H9 (cell line): ENCODE measurements at regions not wholly inside any gene's neighbourhood (a gene's known extent, or its start where the extent isn't known, plus 50 kb on each side); places are given as distances from the start of the nearest gene placed in this dataset.

Source experiments
- DNase-seq: peaks from one replicate; pipeline ENCODE4 v3.0.0-alpha.2; 2017
- H2AFZ ChIP-seq: one replicate; pipeline ENCODE4 v1.6.1; 2013; ENCODE audit warnings: mild to moderate bottlenecking, low read length, control low read depth, moderate library complexity
- H2AK5ac ChIP-seq: 2 replicates; pipeline ENCODE4 v1.6.1; 2013; ENCODE audit warnings: low read length, control low read depth, mixed read lengths; ENCODE audit not compliant: insufficient read length
- H2BK120ac ChIP-seq: one replicate; pipeline ENCODE4 v1.6.1; 2013; ENCODE audit warnings: low read depth, mild to moderate bottlenecking, low read length, control low read depth, inconsistent platforms; ENCODE audit not compliant: poor library complexity, severe bottlenecking
- H2BK12ac ChIP-seq: 2 replicates; pipeline ENCODE4 v1.6.1; 2013; ENCODE audit warnings: low read length, control low read depth, mixed read lengths, low read depth; ENCODE audit not compliant: insufficient read length
- H2BK15ac ChIP-seq: 2 replicates; pipeline ENCODE4 v1.6.1; 2013; ENCODE audit warnings: low read depth, low read length, control low read depth
- H2BK20ac ChIP-seq: one replicate; pipeline ENCODE4 v1.6.1; 2013; ENCODE audit warnings: low read depth, mild to moderate bottlenecking, low read length, control low read depth, inconsistent platforms; ENCODE audit not compliant: poor library complexity, severe bottlenecking
- H2BK5ac ChIP-seq: 2 replicates; pipeline ENCODE4 v1.6.1; 2013; ENCODE audit warnings: low read length, control low read depth, mixed read lengths; ENCODE audit not compliant: insufficient read length
- H3K14ac ChIP-seq: 2 replicates; pipeline ENCODE4 v1.6.1; 2013; ENCODE audit warnings: low read length, control low read depth; ENCODE audit not compliant: insufficient read depth
- H3K18ac ChIP-seq: 2 replicates; pipeline ENCODE4 v1.6.1; 2013; ENCODE audit warnings: low read depth, mild to moderate bottlenecking, mixed read lengths, low read length, control low read depth; ENCODE audit not compliant: insufficient read length
- H3K23ac ChIP-seq: 2 replicates; pipeline ENCODE4 v1.6.1; 2013; ENCODE audit warnings: low read length, control low read depth, mixed read lengths, low read depth; ENCODE audit not compliant: insufficient read length
- H3K23me2 ChIP-seq: 2 replicates; pipeline ENCODE4 v1.6.1; 2013; ENCODE audit warnings: low read depth, mild to moderate bottlenecking, mixed read lengths, low read length, control low read depth; ENCODE audit not compliant: insufficient read length, poor library complexity, severe bottlenecking
- H3K27ac ChIP-seq: 2 replicates; pipeline ENCODE4 v1.5.1; 2013; ENCODE audit warnings: low read length, control low read depth, mixed read lengths, low read depth; ENCODE audit not compliant: insufficient read length
- H3K27me3 ChIP-seq: 2 replicates; pipeline ENCODE4 v1.6.1; 2013; ENCODE audit warnings: low read length, control low read depth, inconsistent platforms; ENCODE audit not compliant: insufficient read depth
- H3K4ac ChIP-seq: 2 replicates; pipeline ENCODE4 v1.6.1; 2013; ENCODE audit warnings: low read depth, mild to moderate bottlenecking, control low read depth, inconsistent platforms, low read length, moderate library complexity
- H3K4me1 ChIP-seq: 2 replicates; pipeline ENCODE4 v1.6.1; 2013; ENCODE audit warnings: low read length, control low read depth, inconsistent platforms; ENCODE audit not compliant: insufficient read depth
- H3K4me2 ChIP-seq: 2 replicates; pipeline ENCODE4 v1.6.1; 2013; ENCODE audit warnings: low read length, control low read depth, mixed read lengths; ENCODE audit not compliant: insufficient read length, insufficient read depth
- H3K56ac ChIP-seq: 2 replicates; pipeline ENCODE4 v1.6.1; 2013; ENCODE audit warnings: low read depth, mild to moderate bottlenecking, mixed read lengths, low read length, control low read depth; ENCODE audit not compliant: insufficient read length
- H3K79me1 ChIP-seq: 2 replicates; pipeline ENCODE4 v1.6.1; 2013; ENCODE audit warnings: low read depth, mild to moderate bottlenecking, moderate library complexity, low read length, control low read depth, inconsistent platforms; ENCODE audit not compliant: insufficient read depth, poor library complexity, severe bottlenecking
- H3K79me2 ChIP-seq: 2 replicates; pipeline ENCODE4 v1.6.1; 2013; ENCODE audit warnings: low read length, control low read depth, inconsistent platforms; ENCODE audit not compliant: insufficient read depth
- H3K9ac ChIP-seq: 2 replicates; pipeline ENCODE4 v1.6.1; 2013; ENCODE audit warnings: low read length, control low read depth, mixed read lengths; ENCODE audit not compliant: insufficient read length; ENCODE audit errors: extremely low read depth
- H3K9me3 ChIP-seq: one replicate; pipeline ENCODE4 v1.6.1; 2013; ENCODE audit warnings: low read depth, low read length, inconsistent platforms; ENCODE audit not compliant: control insufficient read depth
- H3T11ph ChIP-seq: one replicate; pipeline ENCODE4 v1.6.1; 2013; ENCODE audit warnings: mild to moderate bottlenecking, low read length, control low read depth, inconsistent platforms
- H4K20me1 ChIP-seq: one replicate; pipeline ENCODE4 v1.6.1; 2013; ENCODE audit not compliant: control insufficient read depth, insufficient read length, insufficient read depth
- H4K5ac ChIP-seq: 2 replicates; pipeline ENCODE4 v1.6.1; 2013; ENCODE audit warnings: low read depth, mild to moderate bottlenecking, mixed read lengths, low read length, control low read depth; ENCODE audit not compliant: insufficient read length
- H4K8ac ChIP-seq: replicated peaks from 2 replicates; pipeline ENCODE4 v1.6.1; 2013; ENCODE audit warnings: low read length, control low read depth, mixed read lengths, low read depth; ENCODE audit not compliant: insufficient read length
- H4K91ac ChIP-seq: 2 replicates; pipeline ENCODE4 v1.6.1; 2013; ENCODE audit warnings: low read depth, mild to moderate bottlenecking, moderate library complexity, mixed read lengths, low read length, control low read depth; ENCODE audit not compliant: insufficient read length
- H3K27ac Mint-ChIP-seq, 3 experiments: 2 replicates in 2 of 3; 3 replicates in 1 of 3; pipeline ENCODE4 v1.8.0; 2020 to 2021; ENCODE audit warnings: mixed read lengths in 3 of 3, mild to moderate bottlenecking in 1 of 3, moderate library complexity in 1 of 3
- H3K27me3 Mint-ChIP-seq: 2 replicates; pipeline ENCODE4 v1.8.0; 2021; ENCODE audit warnings: low read depth, mild to moderate bottlenecking, moderate library complexity, mixed read lengths
- H3K36me3 Mint-ChIP-seq, 3 experiments: 2 replicates in 2 of 3; 3 replicates in 1 of 3; pipeline ENCODE4 v1.8.0; 2020 to 2021; ENCODE audit warnings: low read depth in 3 of 3, mixed read lengths in 3 of 3; ENCODE audit not compliant: insufficient read depth in 1 of 3
- H3K4me1 Mint-ChIP-seq, 2 experiments: 2 replicates each; pipeline ENCODE4 v1.8.0; 2020; ENCODE audit warnings: mixed read lengths in 2 of 2
- H3K4me3 Mint-ChIP-seq, 2 experiments: 2 replicates in 1 of 2; 3 replicates in 1 of 2; pipeline ENCODE4 v1.8.0; 2020 to 2021; ENCODE audit warnings: mild to moderate bottlenecking in 2 of 2, mixed read lengths in 2 of 2, moderate library complexity in 1 of 2
- H3K9me3 Mint-ChIP-seq, 2 experiments: 2 replicates in 1 of 2; 3 replicates in 1 of 2; pipeline ENCODE4 v1.8.0; 2020; ENCODE audit warnings: mild to moderate bottlenecking in 2 of 2, mixed read lengths in 2 of 2, moderate library complexity in 1 of 2
- WGBS: extraction: QIAGEN DNeasy Blood & Tissue Kit; methylation state at CpG from one replicate; pipeline ENCODE4 v1.1.7; 2013; ENCODE audit warnings: missing lambda C conversion rate, low lambda C conversion rate, mixed read lengths; ENCODE audit not compliant: insufficient read length; ENCODE audit errors: extremely low coverage; 5-methylcytosine and 5-hydroxymethylcytosine counted together
- TF ChIP-seq, protein P1 (sequence below): fragments of 200-600 bp; sonication (generic); conservative IDR thresholded peaks from 3 replicates; pipeline ENCODE4 v1.8.0; 2021; ENCODE audit warnings: antibody characterized with exemption, mild to moderate bottlenecking

DNA sequence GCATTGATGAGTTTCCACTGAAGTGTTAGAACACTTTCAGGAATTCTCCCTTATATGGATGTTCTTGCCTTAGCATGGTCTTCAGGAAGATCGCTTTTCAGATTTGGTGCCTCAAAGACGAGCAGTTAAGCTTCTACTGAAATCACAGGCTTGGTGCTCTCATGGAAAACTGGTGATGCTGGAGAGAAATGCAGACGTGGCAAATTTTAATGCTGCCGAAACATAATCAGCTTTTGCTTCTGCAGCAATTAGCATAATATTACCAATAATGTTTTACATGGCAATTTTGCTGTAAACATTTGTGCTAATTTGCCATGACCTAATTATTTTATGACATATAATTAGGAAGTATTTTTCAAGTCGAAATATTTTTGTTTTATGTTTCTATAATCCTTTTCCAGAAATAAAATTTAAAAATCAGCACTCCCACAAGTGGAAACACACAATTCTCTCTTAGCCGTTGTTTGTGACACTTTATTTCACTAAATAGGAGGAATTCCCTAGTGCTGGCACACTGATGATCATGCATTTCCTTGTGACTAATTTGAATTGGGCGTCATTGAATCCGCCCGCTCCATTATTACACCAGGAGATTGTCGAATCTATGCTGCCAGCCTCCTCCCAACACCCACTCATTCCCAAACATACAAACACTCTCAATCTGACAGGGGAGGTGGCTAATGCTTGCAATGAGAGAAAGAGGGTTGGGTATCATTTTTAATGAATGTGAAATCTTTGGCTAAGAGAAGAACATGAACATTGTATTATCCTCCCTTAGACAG is 506.8 kb upstream of the PPP2R3A start:
- WGBS: no CpG with 5 or more reads among the region's 10 CpGs
- Histone ChIP-seq H2BK12ac (no peak overlapping the region), H3K27me3 (no peaks in the 10 kb centered on the region), H3K18ac (no peak overlapping the region), H3T11ph (no peak overlapping the region), H3K9me3 (no peaks in the 10 kb centered on the region), H2BK5ac (no peak overlapping the region), H3K79me1 (no peaks in the 10 kb centered on the region), H4K20me1 (no peaks in the 10 kb centered on the region), H4K91ac (no peak overlapping the region), H3K23me2 (no peaks in the 10 kb centered on the region), H2BK20ac (no peak overlapping the region), H3K23ac (no peak overlapping the region), H3K4me2 (no peak overlapping the region), H2BK120ac (no peak overlapping the region), H4K8ac (no peak overlapping the region), H3K27ac (no peak overlapping the region), H2BK15ac (no peak overlapping the region), H3K14ac (no peak overlapping the region), H2AK5ac (no peak overlapping the region), H3K4me1 (no peaks in the 10 kb centered on the region), H2AFZ (no peak overlapping the region), H3K79me2 (no peaks in the 10 kb centered on the region), H3K9ac (no peak overlapping the region), H4K5ac (no peak overlapping the region), H3K56ac (no peak overlapping the region), H3K4ac (no peak overlapping the region)
- H3K27ac Mint-ChIP-seq: no peak overlapping the region
- TF ChIP-seq, protein P1, sequence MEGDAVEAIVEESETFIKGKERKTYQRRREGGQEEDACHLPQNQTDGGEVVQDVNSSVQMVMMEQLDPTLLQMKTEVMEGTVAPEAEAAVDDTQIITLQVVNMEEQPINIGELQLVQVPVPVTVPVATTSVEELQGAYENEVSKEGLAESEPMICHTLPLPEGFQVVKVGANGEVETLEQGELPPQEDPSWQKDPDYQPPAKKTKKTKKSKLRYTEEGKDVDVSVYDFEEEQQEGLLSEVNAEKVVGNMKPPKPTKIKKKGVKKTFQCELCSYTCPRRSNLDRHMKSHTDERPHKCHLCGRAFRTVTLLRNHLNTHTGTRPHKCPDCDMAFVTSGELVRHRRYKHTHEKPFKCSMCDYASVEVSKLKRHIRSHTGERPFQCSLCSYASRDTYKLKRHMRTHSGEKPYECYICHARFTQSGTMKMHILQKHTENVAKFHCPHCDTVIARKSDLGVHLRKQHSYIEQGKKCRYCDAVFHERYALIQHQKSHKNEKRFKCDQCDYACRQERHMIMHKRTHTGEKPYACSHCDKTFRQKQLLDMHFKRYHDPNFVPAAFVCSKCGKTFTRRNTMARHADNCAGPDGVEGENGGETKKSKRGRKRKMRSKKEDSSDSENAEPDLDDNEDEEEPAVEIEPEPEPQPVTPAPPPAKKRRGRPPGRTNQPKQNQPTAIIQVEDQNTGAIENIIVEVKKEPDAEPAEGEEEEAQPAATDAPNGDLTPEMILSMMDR: no peak
- peaks cover 0 to 8% (median 0%) of the 10 kb centered on the region in 3 experiments; a peak in 2 of 7 replicates for H3K36me3 Mint-ChIP-seq
- H3K9me3 Mint-ChIP-seq: peaks cover 0 to 7% of the 10 kb centered on the region in 2 experiments; a peak in 3 of 5 replicates
- peaks cover 9 to 11% of the 10 kb centered on the region in 2 experiments for H3K4me1 Mint-ChIP-seq
- no peak for DNase-seq
- no peaks in the 10 kb centered on the region; the same call in none of the 2 replicates for H3K27me3 Mint-ChIP-seq
- H3K4me3 Mint-ChIP-seq: no peak overlapping the region
